ENCODE measurements at regions not wholly inside any gene's neighbourhood (a gene's known extent, or its start where the extent isn't known, plus 50 kb on each side); places are given as distances from the start of the nearest gene placed in this dataset.

DNA sequence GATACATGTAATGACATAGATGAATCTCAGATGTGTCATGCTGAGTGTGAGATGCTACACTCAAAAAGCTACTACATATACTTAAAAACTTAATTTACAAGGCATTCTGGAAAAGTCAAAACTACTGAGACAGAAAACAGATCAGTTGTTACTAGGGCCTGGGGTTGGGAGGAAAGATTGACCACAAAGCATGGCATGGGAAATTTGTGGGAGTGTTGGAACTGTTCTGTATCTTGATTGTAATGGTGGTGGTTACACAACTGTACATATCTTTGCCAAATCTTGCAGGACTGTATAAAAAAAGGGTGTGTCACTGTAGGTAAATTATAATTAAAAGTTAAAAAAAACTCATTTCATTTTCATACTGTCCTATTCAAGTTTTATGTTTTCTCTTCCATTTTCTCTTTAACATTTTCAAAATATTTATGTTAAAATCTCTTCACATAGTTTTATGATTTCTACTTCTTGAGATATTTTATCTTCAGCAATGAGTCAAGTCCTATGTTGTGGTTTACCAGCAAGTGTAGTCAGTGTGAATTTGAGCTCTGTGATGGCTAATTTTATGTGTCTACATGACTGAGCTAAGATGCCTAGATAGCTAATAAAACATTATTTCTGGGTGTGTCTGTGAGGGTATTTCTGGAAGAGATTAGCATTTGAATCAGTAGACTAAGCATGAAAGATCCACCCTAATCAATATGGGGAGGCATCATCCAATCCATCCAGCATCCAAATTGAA is 58.6 kb upstream of the VRK2 start:
- POLR2A ChIA-PET = no interaction called here
- BruUV-seq (replicated peaks) = no TSS peak

DNA sequence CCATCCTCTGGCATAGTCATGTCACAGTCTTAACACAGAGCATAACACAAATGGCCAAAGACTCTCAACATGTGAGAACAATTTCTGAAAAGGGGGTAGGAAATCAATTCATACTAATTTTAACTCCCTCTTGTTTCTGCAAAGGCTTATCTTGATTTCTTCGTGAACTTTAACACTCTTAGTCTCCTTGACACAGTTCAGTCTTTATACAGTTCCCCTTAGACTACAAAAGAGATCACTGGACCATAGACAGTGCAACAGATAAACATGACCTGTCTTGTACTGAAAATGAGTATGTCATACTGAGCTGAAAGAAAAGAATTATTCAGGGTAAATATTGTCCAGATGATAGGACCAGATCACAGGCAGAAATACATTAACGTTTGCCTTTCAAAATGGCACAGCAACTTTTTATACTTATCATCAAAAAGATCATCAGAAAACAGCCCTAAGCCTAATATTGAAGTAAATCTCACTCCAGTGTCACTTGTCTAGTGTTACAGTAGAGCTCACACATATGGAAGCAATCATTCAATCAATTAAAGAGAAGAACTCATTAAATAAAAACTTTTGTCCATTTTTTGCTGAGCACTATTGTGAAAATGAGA is 56.4 kb upstream of the VRK2 start:
- intact Hi-C loops (cut with micrococcal nuclease; ENCODE audit: unreplicated experiment) = no loop called here
- Histone ChIP-seq H3K36me3 (ENCODE audit: control insufficient read depth, insufficient read depth, low read length) (no peaks in the 10 kb centered on the region), H3K4me3 (ENCODE audit: low read depth, low read length) (no peak overlapping the region), H3K4me1 (no peaks in the 10 kb centered on the region), H3K27me3 (replicated peaks; ENCODE audit: control insufficient read depth, insufficient read depth, low read length) (no peaks in the 10 kb centered on the region), H3K9me3 (no peaks in the 10 kb centered on the region)
- ChIA-PET POLR2A (no interaction called here), CTCF (no interaction called here)
- no peaks in the 10 kb centered on the region for H3K9me3 Mint-ChIP-seq (ENCODE audit: unreplicated experiment)
- no TSS peak for BruUV-seq (replicated peaks)
- no peak for DNase-seq
- no peak overlapping the region for H3K27ac Mint-ChIP-seq (ENCODE audit: unreplicated experiment)
- H3K36me3 Mint-ChIP-seq (ENCODE audit: insufficient read depth, unreplicated experiment) = no peaks in the 10 kb centered on the region
- no peaks in the 10 kb centered on the region for H3K27me3 Mint-ChIP-seq (ENCODE audit: insufficient read depth, unreplicated experiment)
- H3K4me3 Mint-ChIP-seq (ENCODE audit: unreplicated experiment) = no peak overlapping the region
- TF ChIP-seq, protein P1, sequence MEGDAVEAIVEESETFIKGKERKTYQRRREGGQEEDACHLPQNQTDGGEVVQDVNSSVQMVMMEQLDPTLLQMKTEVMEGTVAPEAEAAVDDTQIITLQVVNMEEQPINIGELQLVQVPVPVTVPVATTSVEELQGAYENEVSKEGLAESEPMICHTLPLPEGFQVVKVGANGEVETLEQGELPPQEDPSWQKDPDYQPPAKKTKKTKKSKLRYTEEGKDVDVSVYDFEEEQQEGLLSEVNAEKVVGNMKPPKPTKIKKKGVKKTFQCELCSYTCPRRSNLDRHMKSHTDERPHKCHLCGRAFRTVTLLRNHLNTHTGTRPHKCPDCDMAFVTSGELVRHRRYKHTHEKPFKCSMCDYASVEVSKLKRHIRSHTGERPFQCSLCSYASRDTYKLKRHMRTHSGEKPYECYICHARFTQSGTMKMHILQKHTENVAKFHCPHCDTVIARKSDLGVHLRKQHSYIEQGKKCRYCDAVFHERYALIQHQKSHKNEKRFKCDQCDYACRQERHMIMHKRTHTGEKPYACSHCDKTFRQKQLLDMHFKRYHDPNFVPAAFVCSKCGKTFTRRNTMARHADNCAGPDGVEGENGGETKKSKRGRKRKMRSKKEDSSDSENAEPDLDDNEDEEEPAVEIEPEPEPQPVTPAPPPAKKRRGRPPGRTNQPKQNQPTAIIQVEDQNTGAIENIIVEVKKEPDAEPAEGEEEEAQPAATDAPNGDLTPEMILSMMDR (IDR thresholded peaks at IDR 0.05; ENCODE audit: insufficient read depth in 1 of 2, low read depth in 1 of 2, low read length in 1 of 2, severe bottlenecking in 1 of 2, unreplicated experiment in 1 of 2) = no peak
- no peaks in the 10 kb centered on the region for H3K4me1 Mint-ChIP-seq (ENCODE audit: low read depth, unreplicated experiment)

More for the DNA sequence above, 58.6 kb upstream of the VRK2 start:
- Mint-ChIP-seq H3K36me3 (ENCODE audit: insufficient read depth, unreplicated experiment) (no peaks in the 10 kb centered on the region), H3K4me3 (ENCODE audit: unreplicated experiment) (no peak overlapping the region), H3K27ac (ENCODE audit: unreplicated experiment) (no peak overlapping the region), H3K9me3 (ENCODE audit: unreplicated experiment) (no peaks in the 10 kb centered on the region), H3K4me1 (ENCODE audit: low read depth, unreplicated experiment) (no peaks in the 10 kb centered on the region), H3K27me3 (ENCODE audit: insufficient read depth, unreplicated experiment) (no peaks in the 10 kb centered on the region)
- no peak overlapping the region for H3K4me3 ChIP-seq (ENCODE audit: low read depth, low read length)
- CTCF ChIA-PET = no interaction called here
- intact Hi-C loops (cut with micrococcal nuclease; ENCODE audit: unreplicated experiment) = no loop called here
- H3K36me3 ChIP-seq (ENCODE audit: control insufficient read depth, insufficient read depth, low read length) = no peaks in the 10 kb centered on the region
- no peak for DNase-seq
- no peaks in the 10 kb centered on the region for H3K27me3 ChIP-seq (replicated peaks; ENCODE audit: control insufficient read depth, insufficient read depth, low read length)
- no peaks in the 10 kb centered on the region for H3K4me1 ChIP-seq
- TF ChIP-seq, protein P1 (IDR thresholded peaks at IDR 0.05; ENCODE audit: insufficient read depth in 1 of 2, low read depth in 1 of 2, low read length in 1 of 2, severe bottlenecking in 1 of 2, unreplicated experiment in 1 of 2) = no peak
- H3K9me3 ChIP-seq = no peaks in the 10 kb centered on the region

Measured in Caco-2 (cell line).